Effector memory CD4-positive, alpha-beta T cell (primary cell): ENCODE measurements at regions not wholly inside any gene's neighbourhood (a gene's known extent, or its start where the extent isn't known, plus 50 kb on each side); places are given as distances from the start of the nearest gene placed in this dataset.
A peak's percentile ranks its signal among the peaks of the same experiment; 100 is the strongest.

Experiments
- DNase-seq, 3 donors: peaks; one replicate each; pipeline ENCODE4 v3.0.0-alpha.2; 2020
- H3K27ac ChIP-seq: 2 replicates; pipeline ENCODE4 v1.7.0; 2013; ENCODE audit warnings: mild to moderate bottlenecking, low read length, moderate library complexity; ENCODE audit not compliant: insufficient read depth, poor library complexity, severe bottlenecking
- H3K27me3 ChIP-seq: replicated peaks from 2 replicates; pipeline ENCODE4 v1.7.0; 2013; ENCODE audit warnings: mild to moderate bottlenecking, low read length; ENCODE audit not compliant: insufficient read depth, control insufficient read depth, poor library complexity, severe bottlenecking
- H3K36me3 ChIP-seq: 2 replicates; pipeline ENCODE4 v1.7.0; 2013; ENCODE audit warnings: mild to moderate bottlenecking, low read length, moderate library complexity; ENCODE audit not compliant: control insufficient read depth, insufficient read depth
- H3K4me1 ChIP-seq: 2 replicates; pipeline ENCODE4 v1.7.0; 2013; ENCODE audit warnings: low read length, mild to moderate bottlenecking; ENCODE audit not compliant: control insufficient read depth, insufficient read depth, poor library complexity, severe bottlenecking
- H3K4me3 ChIP-seq: 2 replicates; pipeline ENCODE4 v1.7.0; 2013; ENCODE audit warnings: low read length, low read depth, mild to moderate bottlenecking; ENCODE audit not compliant: insufficient read depth, poor library complexity, severe bottlenecking
- H3K9me3 ChIP-seq: 2 replicates; pipeline ENCODE4 v1.7.0; 2013; ENCODE audit warnings: mild to moderate bottlenecking, low read length, moderate library complexity; ENCODE audit not compliant: control insufficient read depth

DNA sequence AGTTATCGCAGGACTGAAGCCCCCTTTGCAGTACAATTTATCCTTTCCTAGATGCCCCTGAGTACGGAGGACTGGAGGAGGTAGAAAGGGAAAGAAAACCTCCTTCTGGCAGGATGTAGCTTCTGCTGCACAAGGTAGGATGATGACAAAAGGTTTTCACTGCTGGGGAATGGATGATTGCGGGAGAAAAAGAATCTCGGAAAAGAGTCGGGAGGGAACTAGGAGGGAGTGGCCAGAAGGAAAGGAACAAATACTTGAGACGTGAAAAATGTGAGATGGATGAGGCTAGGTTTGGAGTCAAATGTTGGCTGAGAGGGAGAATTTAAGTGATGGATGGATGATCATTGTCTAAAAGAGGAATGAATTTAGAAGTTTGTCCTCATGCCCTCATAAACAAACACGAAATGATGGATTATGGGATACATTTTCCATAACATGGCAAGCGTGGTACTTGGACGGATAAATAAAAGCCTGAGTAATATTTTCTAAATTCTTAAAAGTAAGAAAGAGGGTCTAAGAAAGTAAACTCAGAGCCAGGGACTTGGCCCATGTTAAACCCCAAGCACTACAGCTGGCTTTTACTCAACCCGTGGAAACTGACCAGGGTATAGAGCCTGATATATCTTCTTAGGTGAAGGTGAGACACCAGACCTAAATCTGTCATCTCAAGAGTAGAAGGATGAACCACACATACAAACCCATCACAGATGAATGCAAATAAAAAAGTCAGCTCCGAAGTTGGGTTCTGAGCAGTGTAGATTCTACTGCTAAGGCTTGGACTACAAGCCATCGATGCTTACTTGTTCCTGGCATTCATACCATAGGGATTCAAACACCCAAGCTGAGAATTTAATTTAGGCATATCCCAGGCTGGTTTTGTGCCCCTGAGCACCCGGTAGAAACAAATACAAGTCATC, 72.4 kb downstream of the HFE start:
- DNase-seq = no peak
- Histone ChIP-seq H3K27me3 (no peaks in the 10 kb centered on the region), H3K27ac (peak overlapping the region; percentile 75), H3K36me3 (no peaks in the 10 kb centered on the region), H3K4me1 (peaks cover 20% of the 10 kb centered on the region), H3K9me3 (peaks cover 4% of the 10 kb centered on the region), H3K4me3 (peak overlapping the region; percentile 62)

DNA sequence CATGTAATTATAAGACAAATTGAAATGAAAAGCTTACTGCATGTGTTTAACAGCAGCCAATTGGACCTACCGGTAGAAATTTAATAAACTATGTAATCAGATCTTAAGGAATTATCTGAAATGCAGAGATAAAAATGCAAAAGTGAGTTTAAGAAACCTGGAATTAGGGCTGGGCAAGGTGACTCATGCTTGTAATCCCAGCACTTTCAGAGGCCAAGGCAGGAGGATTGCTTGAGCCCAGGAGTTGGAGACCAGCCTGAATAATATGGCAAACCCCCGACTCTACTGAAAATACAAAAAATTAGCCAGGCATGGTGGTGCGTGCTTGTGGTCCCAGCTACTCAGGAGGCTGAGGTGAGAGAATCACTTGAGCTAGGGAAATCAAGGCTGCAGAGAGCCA, 74.1 kb downstream of the HFE start:
- Histone ChIP-seq H3K9me3 (peaks cover 4% of the 10 kb centered on the region), H3K4me1 (peaks cover 11% of the 10 kb centered on the region), H3K36me3 (no peaks in the 10 kb centered on the region), H3K27me3 (no peaks in the 10 kb centered on the region), H3K27ac (no peak overlapping the region), H3K4me3 (no peak overlapping the region)
- no peak for DNase-seq

DNA sequence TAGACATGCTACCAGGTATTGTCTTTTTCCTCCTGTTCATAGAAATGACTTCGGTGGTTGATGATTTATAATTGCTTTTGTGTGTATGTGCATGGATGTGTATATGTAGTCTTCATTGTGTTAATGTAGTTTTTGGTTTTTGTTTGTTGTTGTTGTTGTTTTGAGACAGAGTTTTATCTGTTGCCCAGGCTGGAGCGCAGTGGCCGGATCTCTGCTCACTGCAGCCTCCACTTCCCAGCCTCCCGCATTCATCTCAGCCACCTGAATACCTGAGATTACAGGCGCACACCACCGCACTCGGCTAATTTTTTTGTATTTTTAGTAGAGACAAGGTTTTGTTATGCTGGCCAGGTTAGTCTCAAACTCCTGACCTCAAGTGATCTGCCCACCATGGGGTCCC, 75.2 kb downstream of the HFE start:
- no peaks in the 10 kb centered on the region for H3K36me3 ChIP-seq
- DNase-seq = no peak
- no peak overlapping the region for H3K4me3 ChIP-seq
- H3K4me1 ChIP-seq = peaks cover under 1% of the 10 kb centered on the region
- no peaks in the 10 kb centered on the region for H3K9me3 ChIP-seq
- no peaks in the 10 kb centered on the region for H3K27me3 ChIP-seq
- H3K27ac ChIP-seq = no peak overlapping the region

DNA sequence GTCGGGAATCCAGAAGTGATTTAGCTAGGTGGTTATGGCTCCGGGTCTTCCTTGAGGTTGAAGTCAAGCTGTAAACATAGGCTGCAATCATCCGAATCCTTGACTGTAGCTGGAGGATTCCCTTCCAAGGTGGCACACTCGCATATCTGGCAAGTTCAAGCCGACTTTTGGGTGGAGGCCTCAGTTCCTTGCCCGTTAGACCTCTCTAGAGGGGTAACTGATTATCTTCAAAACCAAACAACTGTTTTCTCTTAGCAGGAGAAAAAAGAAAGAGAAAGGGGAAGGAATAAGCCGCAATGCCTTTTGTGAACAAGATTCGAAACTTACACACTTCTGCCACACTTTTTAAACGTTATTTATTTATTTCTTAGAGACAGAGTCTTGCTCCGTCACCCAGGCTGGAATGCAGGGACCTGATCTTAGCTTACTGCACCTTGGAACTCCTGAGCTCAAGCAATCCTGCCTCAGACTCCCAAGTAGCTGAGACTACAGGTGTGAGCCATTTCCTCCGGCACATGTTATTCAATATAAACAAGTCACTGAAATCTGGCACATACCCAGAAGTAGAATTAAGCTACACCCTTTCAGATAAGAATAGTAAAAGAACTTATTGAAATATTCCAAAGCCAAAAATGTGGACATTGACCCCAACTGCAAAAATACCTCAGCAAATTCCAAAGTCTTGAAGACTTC, 76.3 kb downstream of the HFE start:
- Histone ChIP-seq H3K4me1 (no peaks in the 10 kb centered on the region), H3K27ac (no peak overlapping the region)

DNA sequence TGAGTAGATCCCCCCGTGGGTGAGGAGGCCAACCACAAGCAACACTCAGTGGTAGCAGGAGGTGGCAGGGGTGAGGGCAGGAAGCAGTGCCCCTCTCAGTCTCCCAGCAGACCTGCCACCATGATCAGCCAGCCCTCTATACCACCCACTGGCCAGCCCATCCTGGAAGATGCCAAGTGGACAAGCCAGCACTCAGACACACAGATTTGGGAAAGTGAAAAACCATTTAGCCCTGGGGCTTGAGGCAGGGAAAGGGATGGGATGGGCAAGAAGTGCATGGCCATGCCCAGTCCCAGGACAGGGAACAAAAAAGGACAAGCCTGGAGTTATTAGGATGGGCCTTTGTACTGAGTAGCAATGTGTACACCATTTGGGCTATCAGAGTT, 76.9 kb downstream of the HFE start:
- Histone ChIP-seq H3K4me3 (no peak overlapping the region), H3K27ac (no peak overlapping the region), H3K36me3 (no peaks in the 10 kb centered on the region), H3K27me3 (no peaks in the 10 kb centered on the region), H3K4me1 (no peaks in the 10 kb centered on the region), H3K9me3 (no peaks in the 10 kb centered on the region)
- DNase-seq = no peak

More for the DNA sequence above, 76.3 kb downstream of the HFE start:
- H3K4me3 ChIP-seq = no peak overlapping the region
- no peaks in the 10 kb centered on the region for H3K36me3 ChIP-seq
- no peaks in the 10 kb centered on the region for H3K27me3 ChIP-seq
- DNase-seq = no peak
- no peaks in the 10 kb centered on the region for H3K9me3 ChIP-seq

DNA sequence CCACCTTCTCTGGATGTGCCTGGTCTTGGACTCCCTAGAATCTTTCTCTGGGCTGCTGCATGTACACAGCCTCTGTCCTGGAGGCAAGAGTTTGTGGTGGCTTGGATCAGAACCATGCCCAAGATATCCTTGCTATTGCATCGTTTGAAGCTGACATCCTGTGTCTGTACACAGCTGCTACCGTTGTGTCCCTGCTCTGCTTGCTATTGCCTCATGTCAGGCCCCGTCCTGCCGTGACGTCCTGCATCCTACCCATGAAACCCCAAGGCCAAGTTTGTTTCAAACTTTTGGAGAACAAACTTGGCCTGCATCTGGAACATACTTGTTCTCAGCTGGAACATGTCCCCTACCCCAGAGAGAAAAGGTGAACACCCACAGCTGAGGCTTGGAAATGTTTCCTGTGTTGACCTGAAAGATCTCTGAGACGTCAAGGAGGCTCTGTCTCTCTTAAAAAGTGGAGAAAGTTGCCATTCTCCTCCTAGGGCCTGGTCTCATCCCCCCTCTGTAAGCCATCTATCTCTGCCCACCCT, 78.1 kb downstream of the HFE start:
- no peaks in the 10 kb centered on the region for H3K9me3 ChIP-seq
- DNase-seq = no peak
- no peaks in the 10 kb centered on the region for H3K36me3 ChIP-seq
- H3K4me3 ChIP-seq = no peak overlapping the region
- H3K27ac ChIP-seq = no peak overlapping the region
- H3K27me3 ChIP-seq = no peaks in the 10 kb centered on the region
- peaks cover 3% of the 10 kb centered on the region for H3K4me1 ChIP-seq

DNA sequence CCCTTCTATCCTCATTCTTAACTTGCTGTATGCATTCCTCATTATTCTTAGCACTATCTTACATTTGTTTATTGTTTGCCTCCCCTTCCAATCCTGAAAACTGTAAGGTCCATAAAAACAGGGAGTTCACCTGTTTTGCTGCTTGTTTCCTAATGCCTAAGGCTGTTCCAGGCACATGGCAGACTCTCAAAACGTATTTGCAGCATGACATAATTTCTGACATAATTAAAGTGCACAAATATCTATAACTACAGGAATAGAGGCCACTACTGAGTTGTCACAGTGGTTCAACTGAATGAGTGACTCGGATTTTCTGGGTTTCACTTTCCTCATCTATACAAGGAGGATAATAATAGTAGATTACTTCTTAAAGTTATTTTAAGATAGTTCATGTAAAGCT, 83.0 kb downstream of the HFE start:
- no peaks in the 10 kb centered on the region for H3K27me3 ChIP-seq
- H3K9me3 ChIP-seq = no peaks in the 10 kb centered on the region
- no peaks in the 10 kb centered on the region for H3K36me3 ChIP-seq
- no peak for DNase-seq
- peak overlapping the region; percentile 95 for H3K27ac ChIP-seq
- H3K4me1 ChIP-seq = peaks cover 3% of the 10 kb centered on the region
- no peak overlapping the region for H3K4me3 ChIP-seq

DNA sequence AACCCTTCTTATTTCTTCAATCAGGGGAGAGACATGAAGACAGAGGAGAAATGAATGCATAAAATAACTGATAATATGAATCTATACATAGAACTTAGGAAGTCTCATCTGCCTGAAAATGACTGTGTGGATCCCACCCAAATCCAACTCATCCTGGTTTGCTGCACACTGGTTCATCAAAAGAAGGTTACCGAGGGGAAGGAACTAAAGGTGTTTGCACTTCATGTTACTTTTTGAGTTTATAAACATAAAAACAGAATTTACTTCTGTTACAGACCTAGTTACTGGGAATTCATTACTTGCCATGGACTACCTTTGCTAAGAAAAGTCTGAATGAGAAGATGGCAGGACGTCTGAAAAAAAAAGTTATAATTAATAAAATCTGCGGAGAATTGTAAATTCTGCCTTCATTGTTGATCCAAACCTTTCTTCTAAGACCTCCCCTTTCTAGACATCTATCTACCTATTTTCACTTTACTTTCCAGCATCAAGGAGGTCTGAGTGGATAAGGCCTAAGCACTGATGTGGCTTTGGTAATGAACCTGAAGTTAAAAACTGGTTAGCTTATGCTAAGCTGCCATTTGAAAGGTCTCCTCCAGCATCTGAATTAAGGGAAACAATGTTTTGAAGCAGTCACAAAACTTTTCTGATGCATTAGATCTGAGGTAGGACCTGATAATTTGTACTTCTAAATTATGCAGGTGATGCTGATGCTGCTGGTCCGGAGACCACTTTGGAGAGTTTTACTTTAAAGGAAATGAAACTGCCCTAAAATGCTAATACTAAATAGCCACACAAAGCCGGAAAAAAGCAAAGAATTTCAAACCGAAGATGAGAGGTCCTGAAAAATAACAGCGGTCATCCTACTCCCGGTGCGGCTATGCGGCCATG, 84.0 kb downstream of the HFE start:
- no peaks in the 10 kb centered on the region for H3K36me3 ChIP-seq
- peak overlapping the region; percentile 73 for H3K4me3 ChIP-seq
- peak overlapping the region; percentile 95 for H3K27ac ChIP-seq
- DNase-seq = no peak
- peaks cover 3% of the 10 kb centered on the region for H3K4me1 ChIP-seq
- no peaks in the 10 kb centered on the region for H3K27me3 ChIP-seq
- no peaks in the 10 kb centered on the region for H3K9me3 ChIP-seq

DNA sequence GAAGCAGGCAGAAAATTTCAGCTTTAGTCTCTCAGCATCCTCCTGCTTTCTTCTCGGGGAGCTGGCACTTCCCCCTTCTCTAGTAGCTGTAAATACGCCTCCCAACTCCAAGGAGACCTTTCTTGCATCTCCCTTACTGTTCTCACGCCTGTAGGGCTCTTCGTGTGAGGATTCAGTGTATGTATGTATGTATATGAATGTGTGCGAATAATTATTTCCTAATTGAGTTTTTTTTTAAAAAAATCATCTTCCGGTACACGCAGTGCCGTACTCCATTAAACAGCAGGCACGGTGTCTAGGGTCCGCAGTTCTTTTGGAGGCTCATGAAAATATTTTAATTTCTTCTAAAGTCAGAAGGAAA, 85.4 kb downstream of the HFE start:
- Histone ChIP-seq H3K36me3 (no peaks in the 10 kb centered on the region), H3K9me3 (no peaks in the 10 kb centered on the region), H3K4me3 (peak overlapping the region; percentile 73), H3K4me1 (peaks cover 3% of the 10 kb centered on the region), H3K27ac (peak overlapping the region; percentile 95), H3K27me3 (no peaks in the 10 kb centered on the region)
- DNase-seq = peak in 2 of 3 donors; percentile 18 to 25
